SK-N-MC (cell line): ENCODE measurements at regions not wholly inside any gene's neighbourhood (a gene's known extent, or its start where the extent isn't known, plus 50 kb on each side); places are given as distances from the start of the nearest gene placed in this dataset.

ENCODE experiments used
- EZH2 ChIP-seq: fragments of 200-600 bp; sonication (generic); IDR thresholded peaks from one replicate; pipeline ENCODE4 v1.6.1; 2017; ENCODE audit warnings: antibody characterized with exemption
- FOXP2 ChIP-seq: optimal IDR thresholded peaks from 2 replicates; pipeline ENCODE3; 2011; ENCODE audit warnings: mild to moderate bottlenecking, moderate library complexity; ENCODE audit not compliant: insufficient read depth; ENCODE audit errors: extremely low read length, control extremely low read depth
- POLR2AphosphoS5 ChIP-seq: IDR thresholded peaks from 2 replicates; pipeline ENCODE4 v1.6.1; 2012; ENCODE audit warnings: mild to moderate bottlenecking, low read depth, low read length, borderline replicate concordance

GRCh38 chr11:126129727-126130671 lies 67.3 kb upstream of the CDON start:
- TF ChIP-seq POLR2AphosphoS5 (no peak), EZH2 (no peak), FOXP2 (no peak)
